ENCODE measurements at regions not wholly inside any gene's neighbourhood (a gene's known extent, or its start where the extent isn't known, plus 50 kb on each side); places are given as distances from the start of the nearest gene placed in this dataset.

DNA sequence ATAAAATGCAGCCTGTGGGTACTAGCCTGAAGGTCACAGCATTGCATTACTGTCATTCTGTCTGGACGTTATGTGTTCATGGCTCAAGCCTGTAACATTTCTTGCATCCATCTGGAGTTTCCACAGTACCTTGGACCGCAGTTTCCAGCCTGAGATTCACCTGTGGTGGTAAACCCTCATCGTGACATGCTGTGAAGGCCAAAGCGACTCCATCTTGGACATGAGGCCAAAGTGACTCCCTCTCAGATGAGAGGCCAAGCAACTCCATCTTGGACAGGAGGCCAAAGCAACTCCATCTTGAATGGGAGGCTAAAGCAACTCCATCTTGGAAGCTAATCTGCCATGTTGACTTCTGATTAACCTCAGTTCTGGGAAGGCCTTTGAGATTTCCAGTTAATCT is 257.7 kb upstream of the MYT1L start:
- TF ChIP-seq, protein P1, sequence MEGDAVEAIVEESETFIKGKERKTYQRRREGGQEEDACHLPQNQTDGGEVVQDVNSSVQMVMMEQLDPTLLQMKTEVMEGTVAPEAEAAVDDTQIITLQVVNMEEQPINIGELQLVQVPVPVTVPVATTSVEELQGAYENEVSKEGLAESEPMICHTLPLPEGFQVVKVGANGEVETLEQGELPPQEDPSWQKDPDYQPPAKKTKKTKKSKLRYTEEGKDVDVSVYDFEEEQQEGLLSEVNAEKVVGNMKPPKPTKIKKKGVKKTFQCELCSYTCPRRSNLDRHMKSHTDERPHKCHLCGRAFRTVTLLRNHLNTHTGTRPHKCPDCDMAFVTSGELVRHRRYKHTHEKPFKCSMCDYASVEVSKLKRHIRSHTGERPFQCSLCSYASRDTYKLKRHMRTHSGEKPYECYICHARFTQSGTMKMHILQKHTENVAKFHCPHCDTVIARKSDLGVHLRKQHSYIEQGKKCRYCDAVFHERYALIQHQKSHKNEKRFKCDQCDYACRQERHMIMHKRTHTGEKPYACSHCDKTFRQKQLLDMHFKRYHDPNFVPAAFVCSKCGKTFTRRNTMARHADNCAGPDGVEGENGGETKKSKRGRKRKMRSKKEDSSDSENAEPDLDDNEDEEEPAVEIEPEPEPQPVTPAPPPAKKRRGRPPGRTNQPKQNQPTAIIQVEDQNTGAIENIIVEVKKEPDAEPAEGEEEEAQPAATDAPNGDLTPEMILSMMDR (IDR thresholded peaks at IDR 0.05 in 4 of 5, conservative IDR thresholded peaks at IDR 0.05 in 1 of 5), result no peak
- TF ChIP-seq POLR2A (IDR thresholded peaks at IDR 0.05), result no peak

Measured in gastrocnemius medialis (tissue), 4 donors.